ENCODE measurements at regions not wholly inside any gene's neighbourhood (a gene's known extent, or its start where the extent isn't known, plus 50 kb on each side); places are given as distances from the start of the nearest gene placed in this dataset.

- ChIA-PET POLR2A (no interaction called here), CTCF (no interaction called here)
- no peak for DNase-seq (ENCODE audit: low read depth)
- Histone ChIP-seq H3K27me3 (ENCODE audit: control insufficient read depth, insufficient read depth, low read length) (no peaks in the 10 kb centered on the region), H3K4me3 (ENCODE audit: low read depth, low read length) (no peak overlapping the region), H3K36me3 (ENCODE audit: control insufficient read depth, insufficient read depth, low read length) (no peaks in the 10 kb centered on the region)
- no peak for TF ChIP-seq CTCF (IDR thresholded peaks at IDR 0.05; ENCODE audit: insufficient read depth, low read depth, low read length)
Observed at GRCh38 chr3:88262527-88262926, 112.8 kb downstream of the C3orf38 start.

GRCh38 chr3:88263417-88264100, 113.8 kb downstream of the C3orf38 start:
- H3K27me3 ChIP-seq (ENCODE audit: control insufficient read depth, insufficient read depth, low read length) = no peaks in the 10 kb centered on the region
- TF ChIP-seq CTCF (IDR thresholded peaks at IDR 0.05; ENCODE audit: insufficient read depth, low read depth, low read length) = no peak
- no peaks in the 10 kb centered on the region for H3K36me3 ChIP-seq (ENCODE audit: control insufficient read depth, insufficient read depth, low read length)
- ChIA-PET POLR2A (no interaction called here), CTCF (no interaction called here)
- no peak overlapping the region for H3K4me3 ChIP-seq (ENCODE audit: low read depth, low read length)
- no peak for DNase-seq (ENCODE audit: low read depth)

GRCh38 chr3:88267441-88267840, 117.7 kb downstream of the C3orf38 start:
- no peak for TF ChIP-seq CTCF (IDR thresholded peaks at IDR 0.05; ENCODE audit: insufficient read depth, low read depth, low read length)
- no peak for DNase-seq (ENCODE audit: low read depth)

GRCh38 chr3:88267847-88268246, 118.1 kb downstream of the C3orf38 start:
- Histone ChIP-seq H3K36me3 (ENCODE audit: control insufficient read depth, insufficient read depth, low read length) (no peaks in the 10 kb centered on the region), H3K27me3 (ENCODE audit: control insufficient read depth, insufficient read depth, low read length) (no peaks in the 10 kb centered on the region), H3K4me3 (ENCODE audit: low read depth, low read length) (no peak overlapping the region)
- no peak for DNase-seq (ENCODE audit: low read depth)
- no peak for TF ChIP-seq CTCF (IDR thresholded peaks at IDR 0.05; ENCODE audit: insufficient read depth, low read depth, low read length)
- POLR2A ChIA-PET = no interaction called here
- CTCF ChIA-PET = interaction anchor here (0.8 to 1.1 kb wide), 2 partner anchors 17 to 30 kb away, joined by 3 to 4 read pairs; no protein-coding TSS in a partner anchor

More at GRCh38 chr3:88267441-88267840, 117.7 kb downstream of the C3orf38 start:
- no peaks in the 10 kb centered on the region for H3K27me3 ChIP-seq (ENCODE audit: control insufficient read depth, insufficient read depth, low read length)
- no peak overlapping the region for H3K4me3 ChIP-seq (ENCODE audit: low read depth, low read length)
- no peaks in the 10 kb centered on the region for H3K36me3 ChIP-seq (ENCODE audit: control insufficient read depth, insufficient read depth, low read length)
- ChIA-PET POLR2A (no interaction called here), CTCF (interaction anchor here (0.8 kb wide), 1 partner anchor 17 kb away, joined by 3 read pairs; no protein-coding TSS in a partner anchor)

GRCh38 chr3:88280326-88280725, 130.6 kb downstream of the C3orf38 start:
- Histone ChIP-seq H3K4me3 (ENCODE audit: low read depth, low read length) (no peak overlapping the region), H3K27me3 (ENCODE audit: control insufficient read depth, insufficient read depth, low read length) (no peaks in the 10 kb centered on the region), H3K36me3 (ENCODE audit: control insufficient read depth, insufficient read depth, low read length) (no peaks in the 10 kb centered on the region)
- TF ChIP-seq CTCF (IDR thresholded peaks at IDR 0.05; ENCODE audit: insufficient read depth, low read depth, low read length) = no peak
- no peak for DNase-seq (ENCODE audit: low read depth)
- ChIA-PET CTCF (no interaction called here), POLR2A (no interaction called here)
